Trophoblast cell (in vitro differentiated cells and primary cell): ENCODE measurements at regions not wholly inside any gene's neighbourhood (a gene's known extent, or its start where the extent isn't known, plus 50 kb on each side); places are given as distances from the start of the nearest gene placed in this dataset.

Experiments used
- DNase-seq, 2 donors: peaks; one replicate each; pipeline ENCODE4 v3.0.0-alpha.2; 2016
- H2AFZ ChIP-seq: 2 replicates; pipeline ENCODE4 v1.6.1; 2013; ENCODE audit warnings: low read length, moderate library complexity, mild to moderate bottlenecking; ENCODE audit not compliant: insufficient read depth, poor library complexity
- H2AK5ac ChIP-seq: 2 replicates; pipeline ENCODE4 v1.6.1; 2013; ENCODE audit warnings: mild to moderate bottlenecking, low read length
- H2BK120ac ChIP-seq: 2 replicates; pipeline ENCODE4 v1.6.1; 2013; ENCODE audit warnings: low read length, mild to moderate bottlenecking, moderate library complexity; ENCODE audit not compliant: insufficient read depth, poor library complexity
- H2BK12ac ChIP-seq: 2 replicates; pipeline ENCODE4 v1.6.1; 2013; ENCODE audit warnings: mild to moderate bottlenecking, low read length, moderate library complexity
- H2BK5ac ChIP-seq: 2 replicates; pipeline ENCODE4 v1.6.1; 2013; ENCODE audit warnings: low read length, low read depth, moderate library complexity, mild to moderate bottlenecking; ENCODE audit not compliant: poor library complexity
- H3K14ac ChIP-seq: 2 replicates; pipeline ENCODE4 v1.6.1; 2013; ENCODE audit warnings: mild to moderate bottlenecking, low read length
- H3K18ac ChIP-seq: 2 replicates; pipeline ENCODE4 v1.6.1; 2013; ENCODE audit warnings: mild to moderate bottlenecking, low read length
- H3K23ac ChIP-seq: 2 replicates; pipeline ENCODE4 v1.6.1; 2013; ENCODE audit warnings: low read length
- H3K27ac ChIP-seq: 2 replicates; pipeline ENCODE4 v1.5.1; 2013; ENCODE audit warnings: low read depth, mild to moderate bottlenecking, inconsistent platforms, low read length, moderate library complexity
- H3K27me3 ChIP-seq: 2 replicates; pipeline ENCODE4 v1.6.1; 2013; ENCODE audit warnings: inconsistent platforms, mild to moderate bottlenecking, low read length, moderate library complexity; ENCODE audit not compliant: insufficient read depth
- H3K36me3 ChIP-seq, 2 experiments: 1 replicate in 1 of 2; 2 replicates in 1 of 2; pipeline ENCODE4 v1.6.1; 2013; ENCODE audit warnings: low read length in 2 of 2, mild to moderate bottlenecking in 2 of 2, moderate library complexity in 1 of 2; ENCODE audit not compliant: insufficient read depth in 2 of 2, control insufficient read depth in 1 of 2
- H3K4ac ChIP-seq: 2 replicates; pipeline ENCODE4 v1.6.1; 2013; ENCODE audit warnings: low read depth, mild to moderate bottlenecking, low read length, moderate library complexity
- H3K4me1 ChIP-seq, 2 experiments: 1 replicate in 1 of 2; 2 replicates in 1 of 2; pipeline ENCODE4 v1.6.1; 2013; ENCODE audit warnings: low read length in 2 of 2, mild to moderate bottlenecking in 2 of 2, moderate library complexity in 1 of 2; ENCODE audit not compliant: insufficient read depth in 2 of 2, control insufficient read depth in 1 of 2
- H3K4me2 ChIP-seq: 2 replicates; pipeline ENCODE4 v1.6.1; 2013; ENCODE audit warnings: inconsistent platforms, mild to moderate bottlenecking, low read length, moderate library complexity
- H3K4me3 ChIP-seq: 2 replicates; pipeline ENCODE4 v1.5.1; 2013; ENCODE audit warnings: mild to moderate bottlenecking, low read depth, low read length, inconsistent platforms
- H3K79me1 ChIP-seq: one replicate; pipeline ENCODE4 v1.6.1; 2013; ENCODE audit warnings: low read length
- H3K79me2 ChIP-seq: 2 replicates; pipeline ENCODE4 v1.6.1; 2013; ENCODE audit warnings: low read length, mild to moderate bottlenecking; ENCODE audit not compliant: control insufficient read depth, insufficient read depth, poor library complexity
- H3K9ac ChIP-seq: 2 replicates; pipeline ENCODE4 v1.6.1; 2013; ENCODE audit warnings: mild to moderate bottlenecking, low read length
- H3K9me3 ChIP-seq: 2 replicates; pipeline ENCODE4 v1.6.1; 2013; ENCODE audit warnings: low read depth, mild to moderate bottlenecking, control low read depth, inconsistent platforms, low read length; ENCODE audit not compliant: insufficient read depth
- H4K12ac ChIP-seq: 2 replicates; pipeline ENCODE4 v1.6.1; 2013; ENCODE audit warnings: low read depth, mild to moderate bottlenecking, low read length, moderate library complexity
- H4K8ac ChIP-seq: 2 replicates; pipeline ENCODE4 v1.6.1; 2013; ENCODE audit warnings: low read depth, mild to moderate bottlenecking, low read length, moderate library complexity
- H4K91ac ChIP-seq: one replicate; pipeline ENCODE4 v1.6.1; 2013; ENCODE audit warnings: low read depth, mild to moderate bottlenecking, low read length, moderate library complexity
- WGBS: extraction: QIAGEN DNeasy Blood & Tissue Kit; methylation state at CpG from one replicate; pipeline ENCODE4 v1.1.7; 2013; ENCODE audit warnings: missing lambda C conversion rate; ENCODE audit not compliant: insufficient read length, insufficient coverage; ENCODE audit errors: extremely low coverage; 5-methylcytosine and 5-hydroxymethylcytosine counted together

DNA sequence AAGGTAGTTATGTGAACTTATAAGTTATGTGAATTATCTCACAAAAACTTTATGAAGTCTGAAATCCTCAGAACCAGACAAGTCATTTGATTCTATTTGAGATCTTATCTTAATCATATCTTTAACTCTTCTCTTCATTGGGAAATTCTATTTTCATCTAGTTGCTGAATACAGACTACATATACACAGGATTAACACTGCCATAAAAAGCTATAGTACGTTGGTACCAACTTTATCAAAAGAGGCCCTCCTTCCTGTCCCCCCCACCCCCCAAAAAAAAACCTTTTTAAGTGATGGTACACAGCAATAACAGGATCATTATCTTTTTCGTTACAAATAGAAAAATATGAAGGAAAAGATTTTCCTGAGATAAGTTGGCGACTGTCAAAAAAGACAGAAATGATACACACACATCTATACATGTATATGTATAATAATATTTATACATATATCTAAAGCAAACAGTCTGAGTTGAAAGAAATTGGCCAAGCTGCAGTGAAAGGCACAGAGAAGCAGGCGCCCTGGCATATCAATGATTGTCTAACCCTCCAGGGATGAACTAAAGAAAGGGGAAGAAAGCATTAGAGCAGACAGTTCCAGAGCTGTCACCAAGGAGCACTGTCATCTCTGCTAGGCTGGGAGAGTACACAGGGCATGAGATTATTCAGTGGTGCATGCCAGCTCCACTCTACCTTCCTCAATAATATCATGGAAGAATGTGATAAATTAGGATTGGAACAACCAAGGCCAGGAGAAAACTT, 116.7 kb downstream of the KLF12 start:
- Histone ChIP-seq H3K79me1 (no peaks in the 10 kb centered on the region), H2AK5ac (no peak overlapping the region), H3K36me3 (no peaks in the 10 kb centered on the region), H3K4me3 (no peak overlapping the region), H2AFZ (no peak overlapping the region), H3K79me2 (no peaks in the 10 kb centered on the region), H3K23ac (no peak overlapping the region), H4K8ac (no peak overlapping the region), H2BK5ac (no peak overlapping the region), H2BK120ac (no peak overlapping the region), H3K9ac (no peak overlapping the region), H4K12ac (no peak overlapping the region), H3K18ac (no peak overlapping the region), H2BK12ac (no peak overlapping the region), H3K27me3 (no peaks in the 10 kb centered on the region), H3K27ac (no peak overlapping the region), H3K14ac (no peak overlapping the region), H3K9me3 (no peaks in the 10 kb centered on the region), H3K4ac (no peak overlapping the region), H3K4me2 (no peak overlapping the region), H4K91ac (no peak overlapping the region), H3K4me1 (no peaks in the 10 kb centered on the region)
- no peak for DNase-seq
- WGBS = no CpG with 5 or more reads among the region's 4 CpGs

DNA sequence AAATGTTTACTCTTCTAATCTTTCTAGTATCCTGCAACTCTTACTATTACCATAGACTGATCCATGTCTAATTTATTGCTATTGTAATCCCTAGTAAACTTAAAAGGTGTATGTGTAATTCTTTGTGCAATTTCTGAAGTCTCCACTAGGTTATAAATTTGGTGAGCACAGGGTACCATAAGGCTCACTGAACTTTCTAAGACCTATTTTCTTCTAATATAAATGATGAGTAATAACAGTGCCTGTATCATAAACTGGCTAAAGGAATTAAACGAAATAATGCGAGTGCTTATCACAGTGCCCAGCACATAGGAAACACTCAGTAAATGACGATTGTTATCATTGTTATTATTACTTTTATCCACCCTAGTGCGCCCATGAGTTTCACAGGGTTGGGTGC, 119.1 kb downstream of the KLF12 start:
- H4K8ac ChIP-seq = no peak overlapping the region
- H3K4ac ChIP-seq = no peak overlapping the region
- no peak overlapping the region for H2BK120ac ChIP-seq
- H2AFZ ChIP-seq = no peak overlapping the region
- H3K27ac ChIP-seq = no peak overlapping the region
- H3K18ac ChIP-seq = no peak overlapping the region
- no peaks in the 10 kb centered on the region for H3K27me3 ChIP-seq
- no peak overlapping the region for H4K91ac ChIP-seq
- H3K9ac ChIP-seq = no peak overlapping the region
- H3K36me3 ChIP-seq = no peaks in the 10 kb centered on the region
- no CpG with 5 or more reads among the region's 4 CpGs for WGBS
- H3K4me1 ChIP-seq = no peaks in the 10 kb centered on the region
- no peak overlapping the region for H3K4me2 ChIP-seq
- no peaks in the 10 kb centered on the region for H3K79me1 ChIP-seq
- H2AK5ac ChIP-seq = no peak overlapping the region
- no peak overlapping the region for H2BK5ac ChIP-seq
- no peak overlapping the region for H3K4me3 ChIP-seq
- no peak overlapping the region for H2BK12ac ChIP-seq
- no peak overlapping the region for H4K12ac ChIP-seq
- peak in 1 of 2 donors; percentile 21 for DNase-seq
- H3K79me2 ChIP-seq = no peaks in the 10 kb centered on the region
- no peak overlapping the region for H3K14ac ChIP-seq
- H3K23ac ChIP-seq = no peak overlapping the region
- H3K9me3 ChIP-seq = no peaks in the 10 kb centered on the region

DNA sequence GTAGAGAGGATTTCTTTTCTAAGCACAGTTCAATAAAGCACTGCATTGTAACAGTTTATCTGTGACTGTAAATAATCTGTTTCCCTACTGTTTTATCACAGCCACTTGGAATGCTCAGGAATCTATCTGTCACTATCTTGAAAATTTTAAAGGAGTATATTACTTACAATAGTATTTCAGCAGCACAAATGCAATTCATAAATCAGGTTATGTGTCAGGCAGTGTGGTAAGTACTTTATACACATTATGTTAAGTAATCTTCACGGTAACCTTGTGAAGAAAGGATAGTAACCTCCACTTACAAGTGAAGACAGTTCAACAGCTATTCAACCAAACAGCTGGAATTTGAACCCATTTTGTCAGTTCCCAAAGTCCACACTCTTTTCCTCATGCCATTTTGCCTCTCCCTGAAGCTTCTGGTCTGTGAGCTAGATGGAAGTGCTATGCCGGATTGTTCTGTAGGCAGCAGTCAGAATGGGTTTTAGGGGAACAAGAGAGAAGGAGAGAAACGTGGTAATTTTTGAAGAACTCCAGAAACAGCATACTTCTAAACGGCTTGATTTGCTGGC, 125.0 kb downstream of the KLF12 start:
- Histone ChIP-seq H3K27me3 (no peaks in the 10 kb centered on the region), H3K4me1 (no peaks in the 10 kb centered on the region), H2BK120ac (no peak overlapping the region), H2BK12ac (no peak overlapping the region), H3K23ac (no peak overlapping the region), H2BK5ac (no peak overlapping the region), H3K4me3 (no peak overlapping the region), H2AFZ (no peak overlapping the region), H3K9ac (no peak overlapping the region), H3K79me1 (no peaks in the 10 kb centered on the region), H3K4ac (no peak overlapping the region), H3K9me3 (no peaks in the 10 kb centered on the region), H3K18ac (no peak overlapping the region), H4K91ac (no peak overlapping the region), H4K12ac (no peak overlapping the region), H3K36me3 (no peaks in the 10 kb centered on the region), H2AK5ac (no peak overlapping the region), H3K4me2 (no peak overlapping the region), H3K79me2 (no peaks in the 10 kb centered on the region), H4K8ac (no peak overlapping the region), H3K14ac (no peak overlapping the region), H3K27ac (no peak overlapping the region)
- peak in 1 of 2 donors; percentile 5 for DNase-seq
- WGBS = no CpG with 5 or more reads among the region's 4 CpGs

DNA sequence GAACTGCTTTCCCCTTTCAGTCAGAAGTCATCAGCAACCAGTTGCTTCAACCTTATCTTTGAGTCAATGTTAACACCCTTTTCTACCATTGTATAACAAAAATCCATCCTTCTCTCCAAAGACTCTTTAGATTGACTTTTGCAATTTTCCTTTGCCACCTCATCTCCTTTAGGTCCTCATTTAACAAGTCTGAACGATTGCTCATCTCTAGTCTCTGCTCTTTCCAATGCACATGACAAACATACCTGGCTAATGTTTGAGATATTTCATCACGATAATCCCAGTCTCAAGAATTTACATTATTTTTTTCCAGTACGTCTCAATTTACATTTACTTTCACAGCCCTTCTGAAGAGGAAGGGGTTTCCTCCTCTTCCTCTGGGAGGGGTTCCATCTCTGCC, 127.5 kb downstream of the KLF12 start:
- H3K4me2 ChIP-seq = no peak overlapping the region
- DNase-seq = peak; percentile 19 to 81
- H2BK120ac ChIP-seq = no peak overlapping the region
- H2BK12ac ChIP-seq = no peak overlapping the region
- H3K79me1 ChIP-seq = no peaks in the 10 kb centered on the region
- no peak overlapping the region for H2BK5ac ChIP-seq
- no peak overlapping the region for H2AFZ ChIP-seq
- no peaks in the 10 kb centered on the region for H3K9me3 ChIP-seq
- H3K27ac ChIP-seq = no peak overlapping the region
- WGBS = no CpG with 5 or more reads among the region's 3 CpGs
- H3K14ac ChIP-seq = no peak overlapping the region
- no peak overlapping the region for H3K4me3 ChIP-seq
- H3K79me2 ChIP-seq = no peaks in the 10 kb centered on the region
- no peak overlapping the region for H4K91ac ChIP-seq
- H4K8ac ChIP-seq = no peak overlapping the region
- no peak overlapping the region for H3K23ac ChIP-seq
- no peak overlapping the region for H4K12ac ChIP-seq
- H3K27me3 ChIP-seq = no peaks in the 10 kb centered on the region
- no peak overlapping the region for H3K4ac ChIP-seq
- no peak overlapping the region for H3K18ac ChIP-seq
- no peaks in the 10 kb centered on the region for H3K36me3 ChIP-seq
- H3K4me1 ChIP-seq = no peaks in the 10 kb centered on the region
- H2AK5ac ChIP-seq = no peak overlapping the region
- H3K9ac ChIP-seq = no peak overlapping the region
